ENCODE measurements at regions not wholly inside any gene's neighbourhood (a gene's known extent, or its start where the extent isn't known, plus 50 kb on each side); places are given as distances from the start of the nearest gene placed in this dataset.

GRCh38 chr12:125586441-125586840 is 521.2 kb downstream of the AACS start:
- ChIA-PET CTCF (no interaction called here), POLR2A (no interaction called here)
- no peak for TF ChIP-seq CTCF (IDR thresholded peaks at IDR 0.05; ENCODE audit: extremely low read depth in 1 of 2, insufficient read depth in 1 of 2, low read depth in 1 of 2, low read length in 2 of 2)
- TF ChIP-seq POLR2AphosphoS5 (IDR thresholded peaks at IDR 0.05; ENCODE audit: insufficient read depth, low read depth, low read length), result no peak
- TF ChIP-seq POLR2A (IDR thresholded peaks at IDR 0.05; ENCODE audit: low read depth, low read length), result no peak
- TF ChIP-seq EZH2 (IDR thresholded peaks at IDR 0.05; ENCODE audit: borderline replicate concordance, low read depth, low read length, severe bottlenecking), result no peak
- no peak for TF ChIP-seq GATA2 (IDR thresholded peaks at IDR 0.05; ENCODE audit: insufficient read depth, insufficient read length, low read depth, low read length)
- no peak for TF ChIP-seq JUN (IDR thresholded peaks at IDR 0.05; ENCODE audit: borderline replicate concordance, insufficient read depth, insufficient read length, low read depth)
- no peak for TF ChIP-seq MYC (IDR thresholded peaks at IDR 0.05; ENCODE audit: low read depth, low read length)
- TF ChIP-seq FOS (IDR thresholded peaks at IDR 0.05; ENCODE audit: borderline replicate concordance, insufficient read depth, low read length), result no peak
- TF ChIP-seq MAX (IDR thresholded peaks at IDR 0.05; ENCODE audit: insufficient read depth, insufficient read length), result no peak
- FAIRE-seq (no peak), DNase-seq (ENCODE audit: low read depth, low spot score) (no peak)
- intact Hi-C loops (cut with micrococcal nuclease) (no loop called here), dilution Hi-C loops (cut with MboI; ENCODE audit: extremely low pct_ligation_motif_present, low sequenced_read_pairs) (no loop called here)
- no peaks in the 10 kb centered on the region for H3K27me3 ChIP-seq (ENCODE audit: control insufficient read depth in 2 of 2, insufficient read depth in 2 of 2, low read length in 2 of 2)
- peaks cover 9% of the 10 kb centered on the region for H3K9me3 ChIP-seq (replicated peaks; ENCODE audit: control insufficient read depth, insufficient read depth, low read length)
- no peaks in the 10 kb centered on the region for H3K36me3 ChIP-seq (ENCODE audit: control insufficient read depth in 2 of 2, extremely low read depth in 1 of 2, insufficient read depth in 2 of 2, low read length in 2 of 2)
- H3K79me2 ChIP-seq (ENCODE audit: control insufficient read depth, insufficient read depth, low read length), result no peaks in the 10 kb centered on the region
- H2AFZ ChIP-seq (ENCODE audit: low read depth, low read length), result no peak overlapping the region
- H4K20me1 ChIP-seq (replicated peaks; ENCODE audit: control insufficient read depth, extremely low read depth, insufficient read depth, low read length), result no peaks in the 10 kb centered on the region
- no peak overlapping the region for H3K4me3 ChIP-seq (replicated peaks in 1 of 3; ENCODE audit: insufficient read depth in 1 of 3, low read depth in 1 of 3, low read length in 3 of 3)
- no peaks in the 10 kb centered on the region for H3K4me1 ChIP-seq (ENCODE audit: control insufficient read depth, extremely low read depth, insufficient read depth, low read length)
- no peak overlapping the region for H3K27ac ChIP-seq (ENCODE audit: insufficient read depth, low read depth, low read length)
- no TSS peak for BruUV-seq (replicated peaks)
- H3K9ac ChIP-seq (replicated peaks; ENCODE audit: extremely low read depth, insufficient read depth, low read length), result no peak overlapping the region
- H3K9me1 ChIP-seq (replicated peaks; ENCODE audit: control insufficient read depth, extremely low read depth, insufficient read depth, low read length), result no peaks in the 10 kb centered on the region
- H3K4me2 ChIP-seq (ENCODE audit: insufficient read depth, low read length), result no peak overlapping the region

Measured in endothelial cell of umbilical vein (primary cell).